HG03103 (cell line): ENCODE measurements at regions not wholly inside any gene's neighbourhood (a gene's known extent, or its start where the extent isn't known, plus 50 kb on each side); places are given as distances from the start of the nearest gene placed in this dataset.

Source experiments
- ATAC-seq: cut with Tn5 transposase; IDR thresholded peaks from one replicate; pipeline ENCODE4 v1.9.1; 2021; ENCODE audit warnings: low read depth; ENCODE audit not compliant: unreplicated experiment

GRCh38 chr12:77504466-77504865 is 326.2 kb upstream of the NAV3 start:
- no peak for ATAC-seq

- ATAC-seq = no peak
These were observed 330.6 kb upstream of the NAV3 start for GRCh38 chr12:77500089-77500488.

GRCh38 chr12:77497647-77498046 is 333.0 kb upstream of the NAV3 start:
- no peak for ATAC-seq

- ATAC-seq = no peak
These were observed 334.0 kb upstream of the NAV3 start for GRCh38 chr12:77496714-77497113.

- ATAC-seq = no peak
These were observed 336.4 kb upstream of the NAV3 start for GRCh38 chr12:77494296-77494695.

GRCh38 chr12:77493302-77494168 is 337.2 kb upstream of the NAV3 start:
- no peak for ATAC-seq

- ATAC-seq = no peak
These were observed 338.2 kb upstream of the NAV3 start for GRCh38 chr12:77492536-77492935.

- ATAC-seq = no peak
These were observed 341.2 kb upstream of the NAV3 start for GRCh38 chr12:77489331-77489970.

- ATAC-seq = no peak
These were observed 342.6 kb upstream of the NAV3 start for GRCh38 chr12:77488041-77488620.

- no peak for ATAC-seq
These were observed 343.8 kb upstream of the NAV3 start for GRCh38 chr12:77486872-77487271.

GRCh38 chr12:77485961-77486854 is 344.5 kb upstream of the NAV3 start:
- ATAC-seq = no peak

GRCh38 chr12:77481687-77482086 is 349.0 kb upstream of the NAV3 start:
- no peak for ATAC-seq

GRCh38 chr12:77477907-77478533 is 352.7 kb upstream of the NAV3 start:
- ATAC-seq = no peak

- no peak for ATAC-seq
These were observed 358.9 kb upstream of the NAV3 start for GRCh38 chr12:77471801-77472200.

- ATAC-seq = no peak
These were observed 360.9 kb upstream of the NAV3 start for GRCh38 chr12:77469578-77470333.

- no peak for ATAC-seq
These were observed 377.3 kb upstream of the E2F7 start for GRCh38 chr12:77442633-77443032.

- ATAC-seq = no peak
These were observed 374.4 kb upstream of the E2F7 start for GRCh38 chr12:77439749-77440148.

- ATAC-seq = no peak
These were observed 373.3 kb upstream of the E2F7 start for GRCh38 chr12:77438644-77439043.

- no peak for ATAC-seq
These were observed 371.8 kb upstream of the E2F7 start for GRCh38 chr12:77437206-77437605.
